ENCODE measurements at regions not wholly inside any gene's neighbourhood (a gene's known extent, or its start where the extent isn't known, plus 50 kb on each side); places are given as distances from the start of the nearest gene placed in this dataset.

- no peak for TF ChIP-seq CTCF (IDR thresholded peaks at IDR 0.05)
- TF ChIP-seq POLR2A (IDR thresholded peaks at IDR 0.05), result no peak
Observed at GRCh38 chr9:134514503-134514902, 127.1 kb upstream of the COL5A1 start.
